Neural progenitor cell (in vitro differentiated cells): ENCODE measurements at regions not wholly inside any gene's neighbourhood (a gene's known extent, or its start where the extent isn't known, plus 50 kb on each side); places are given as distances from the start of the nearest gene placed in this dataset.
A peak's percentile ranks its signal among the peaks of the same experiment; 100 is the strongest.

Experiments
- DNase-seq: peaks from one replicate; pipeline ENCODE4 v3.0.0-alpha.2; 2016; ENCODE audit warnings: low spot score
- H2AFZ ChIP-seq: fragments of 200-600 bp; sonication (generic); replicated peaks from 2 replicates; pipeline ENCODE4 v1.6.1; 2016; ENCODE audit warnings: antibody characterized with exemption
- H3F3A ChIP-seq: fragments of 200-600 bp; sonication (generic); 2 replicates; pipeline ENCODE4 v1.6.1; 2016; ENCODE audit warnings: antibody characterized with exemption, low read depth
- H3K27ac ChIP-seq: fragments of 200-600 bp; sonication (generic); 2 replicates; pipeline ENCODE4 v1.5.1; 2016; ENCODE audit warnings: mild to moderate bottlenecking
- H3K27me3 ChIP-seq: fragments of 200-600 bp; sonication (generic); 2 replicates; pipeline ENCODE4 v1.6.1; 2016; ENCODE audit warnings: mild to moderate bottlenecking, moderate library complexity
- H3K36me3 ChIP-seq: fragments of 200-600 bp; sonication (generic); 2 replicates; pipeline ENCODE4 v1.5.1; 2016
- H3K4me1 ChIP-seq: fragments of 200-600 bp; sonication (generic); 2 replicates; pipeline ENCODE4 v1.6.1; 2016; ENCODE audit warnings: mixed run types
- H3K4me2 ChIP-seq: fragments of 200-600 bp; sonication (generic); 2 replicates; pipeline ENCODE4 v1.6.1; 2016
- H3K4me3 ChIP-seq: fragments of 200-600 bp; sonication (generic); 2 replicates; pipeline ENCODE4 v1.5.1; 2016
- H3K79me2 ChIP-seq: fragments of 200-600 bp; sonication (generic); 2 replicates; pipeline ENCODE4 v1.6.1; 2016; ENCODE audit warnings: low read depth
- H3K9ac ChIP-seq: fragments of 200-600 bp; sonication (generic); 2 replicates; pipeline ENCODE4 v1.6.1; 2016
- H3K9me3 ChIP-seq: fragments of 200-600 bp; sonication (generic); 2 replicates; pipeline ENCODE4 v1.5.1; 2016; ENCODE audit warnings: low read depth
- H4K20me1 ChIP-seq: fragments of 200-600 bp; sonication (generic); 2 replicates; pipeline ENCODE4 v1.6.1; 2016; ENCODE audit warnings: low read depth
- H3K27ac Mint-ChIP-seq: 3 replicates; pipeline ENCODE4 v1.8.0; 2021; ENCODE audit warnings: mixed read lengths
- H3K27me3 Mint-ChIP-seq: 2 replicates; pipeline ENCODE4 v1.8.0; 2022; ENCODE audit warnings: low read depth, mild to moderate bottlenecking, inconsistent platforms, moderate library complexity, mixed read lengths; ENCODE audit not compliant: insufficient read depth
- H3K36me3 Mint-ChIP-seq: 3 replicates; pipeline ENCODE4 v1.8.0; 2021; ENCODE audit warnings: mixed read lengths
- H3K4me1 Mint-ChIP-seq: 3 replicates; pipeline ENCODE4 v1.8.0; 2021; ENCODE audit warnings: mixed read lengths
- H3K4me3 Mint-ChIP-seq: 3 replicates; pipeline ENCODE4 v1.8.0; 2021; ENCODE audit warnings: mild to moderate bottlenecking, moderate library complexity, mixed read lengths
- H3K9me3 Mint-ChIP-seq: 3 replicates; pipeline ENCODE4 v1.8.0; 2020; ENCODE audit warnings: mixed read lengths
- CTCF ChIP-seq: fragments of 200-600 bp; sonication (generic); IDR thresholded peaks from 2 replicates; pipeline ENCODE4 v1.5.1; 2017; ENCODE audit warnings: antibody characterized with exemption, mild to moderate bottlenecking
- EZH2 ChIP-seq: fragments of 200-600 bp; sonication (generic); IDR thresholded peaks from 2 replicates; pipeline ENCODE4 v1.6.1; 2017; ENCODE audit warnings: antibody characterized with exemption, mild to moderate bottlenecking, moderate library complexity
- EZH2phosphoT487 ChIP-seq: fragments of 200-600 bp; sonication (generic); IDR thresholded peaks from 2 replicates; pipeline ENCODE4 v1.6.1; 2017; ENCODE audit warnings: antibody characterized with exemption

- Mint-ChIP-seq H3K4me1 (peaks cover 7% of the 10 kb centered on the region), H3K4me3 (no peak overlapping the region), H3K27ac (no peak overlapping the region), H3K9me3 (peaks cover 5% of the 10 kb centered on the region), H3K36me3 (no peaks in the 10 kb centered on the region), H3K27me3 (no peaks in the 10 kb centered on the region)
- H3F3A ChIP-seq, result no peaks in the 10 kb centered on the region
- peaks cover 27% of the 10 kb centered on the region for H3K4me1 ChIP-seq
- H2AFZ ChIP-seq, result peak overlapping the region; percentile 78
- H4K20me1 ChIP-seq, result no peaks in the 10 kb centered on the region
- TF ChIP-seq EZH2phosphoT487, result no peak
- TF ChIP-seq EZH2, result no peak
- no peak for TF ChIP-seq CTCF
- no peak overlapping the region for H3K4me3 ChIP-seq
- DNase-seq, result peak; percentile 48
- peak overlapping the region; percentile 19 for H3K4me2 ChIP-seq
- H3K9ac ChIP-seq, result no peak overlapping the region
- no peaks in the 10 kb centered on the region for H3K9me3 ChIP-seq
- no peaks in the 10 kb centered on the region for H3K27me3 ChIP-seq
- peak overlapping the region; percentile 51 for H3K27ac ChIP-seq
- H3K79me2 ChIP-seq, result no peaks in the 10 kb centered on the region
- no peaks in the 10 kb centered on the region for H3K36me3 ChIP-seq
Measured at GRCh38 chr19:28744943-28745342, 468.0 kb downstream of the UQCRFS1 start.

GRCh38 chr19:28744014-28744413 is 468.9 kb downstream of the UQCRFS1 start:
- H3K4me2 ChIP-seq, result peak overlapping the region; percentile 19
- H3K27me3 Mint-ChIP-seq, result no peaks in the 10 kb centered on the region
- no peaks in the 10 kb centered on the region for H3K27me3 ChIP-seq
- no peak overlapping the region for H3K27ac Mint-ChIP-seq
- DNase-seq, result no peak
- H3K9me3 Mint-ChIP-seq, result no peaks in the 10 kb centered on the region
- no peaks in the 10 kb centered on the region for H4K20me1 ChIP-seq
- no peaks in the 10 kb centered on the region for H3K36me3 Mint-ChIP-seq
- no peaks in the 10 kb centered on the region for H3K79me2 ChIP-seq
- H3K36me3 ChIP-seq, result no peaks in the 10 kb centered on the region
- no peak overlapping the region for H3K9ac ChIP-seq
- peaks cover 27% of the 10 kb centered on the region for H3K4me1 ChIP-seq
- H3K9me3 ChIP-seq, result no peaks in the 10 kb centered on the region
- peaks cover 7% of the 10 kb centered on the region for H3K4me1 Mint-ChIP-seq
- TF ChIP-seq CTCF (no peak), EZH2phosphoT487 (no peak), EZH2 (no peak)
- peak overlapping the region; percentile 78 for H2AFZ ChIP-seq
- H3F3A ChIP-seq, result no peaks in the 10 kb centered on the region
- H3K4me3 ChIP-seq, result no peak overlapping the region
- H3K27ac ChIP-seq, result peak overlapping the region; percentile 51
- H3K4me3 Mint-ChIP-seq, result no peak overlapping the region

- Histone ChIP-seq H2AFZ (peak overlapping the region; percentile 83), H3K9me3 (no peaks in the 10 kb centered on the region), H3K79me2 (no peaks in the 10 kb centered on the region), H3K27ac (no peak overlapping the region), H3K4me2 (peak overlapping the region; percentile 3), H3K4me3 (no peak overlapping the region), H3K36me3 (no peaks in the 10 kb centered on the region), H3K4me1 (peaks cover 11% of the 10 kb centered on the region), H3F3A (peaks cover 5% of the 10 kb centered on the region), H4K20me1 (no peaks in the 10 kb centered on the region), H3K27me3 (no peaks in the 10 kb centered on the region), H3K9ac (no peak overlapping the region)
- Mint-ChIP-seq H3K27ac (no peak overlapping the region), H3K4me3 (no peak overlapping the region), H3K4me1 (no peaks in the 10 kb centered on the region), H3K9me3 (no peaks in the 10 kb centered on the region), H3K27me3 (no peaks in the 10 kb centered on the region), H3K36me3 (no peaks in the 10 kb centered on the region)
- peak; percentile 37 for DNase-seq
- TF ChIP-seq CTCF, result peak; percentile 69
- no peak for TF ChIP-seq EZH2phosphoT487
- no peak for TF ChIP-seq EZH2
Measured at GRCh38 chr19:28737021-28737895, 475.7 kb downstream of the UQCRFS1 start.
